H1 (cell line): ENCODE measurements at regions not wholly inside any gene's neighbourhood (a gene's known extent, or its start where the extent isn't known, plus 50 kb on each side); places are given as distances from the start of the nearest gene placed in this dataset.
A peak's percentile ranks its signal among the peaks of the same experiment; 100 is the strongest.

ENCODE experiments used
- CTCF ChIA-PET: fragments of 300-600 bp; sonication (Branson Sonifier 250); formaldehyde crosslinking; loops from one replicate; lab custom pipeline; 2021; ENCODE audit not compliant: partially characterized antibody; lab: Charles Lee
- POLR2A ChIA-PET: fragments of 300-600 bp; sonication (Branson Sonifier 250); formaldehyde crosslinking; loops from one replicate; lab custom pipeline; 2021; ENCODE audit warnings: inconsistent platforms; ENCODE audit not compliant: partially characterized antibody; lab: Charles Lee
- DNase-seq, 2 experiments: peaks; one replicate each; pipeline versions ENCODE4 v3.0.0 to v3.0.0-alpha.2; 2010 to 2022; ENCODE audit warnings: low spot score in 2 of 2, low read depth in 1 of 2, mixed read lengths in 1 of 2
- FAIRE-seq: peaks from 2 replicates; lab custom pipeline; 2011; peaks lifted over from hg19 to GRCh38; lab: Jason Lieb, UNC
- H2AFZ ChIP-seq: 2 replicates; pipeline ENCODE4 v1.8.1; 2012; ENCODE audit warnings: low read length, inconsistent platforms
- H2AK5ac ChIP-seq: 2 replicates; pipeline ENCODE4 v1.6.1; 2013; ENCODE audit warnings: low read depth, low read length
- H2BK120ac ChIP-seq: replicated peaks from 2 replicates; pipeline ENCODE3; 2013; ENCODE audit warnings: low read depth, low read length, inconsistent platforms
- H2BK12ac ChIP-seq: 2 replicates; pipeline ENCODE4 v1.6.1; 2013; ENCODE audit warnings: low read depth, low read length
- H2BK15ac ChIP-seq: 2 replicates; pipeline ENCODE4 v1.6.1; 2013; ENCODE audit warnings: low read length
- H2BK20ac ChIP-seq: 2 replicates; pipeline ENCODE4 v1.6.1; 2013; ENCODE audit warnings: low read length
- H2BK5ac ChIP-seq: 2 replicates; pipeline ENCODE4 v1.6.1; 2013; ENCODE audit warnings: low read depth, low read length
- H3K14ac ChIP-seq: 2 replicates; pipeline ENCODE4 v1.6.1; 2013; ENCODE audit warnings: inconsistent platforms; ENCODE audit not compliant: insufficient read length
- H3K18ac ChIP-seq: 2 replicates; pipeline ENCODE4 v1.6.1; 2013; ENCODE audit warnings: low read length; ENCODE audit errors: extremely low read depth
- H3K23ac ChIP-seq: 2 replicates; pipeline ENCODE4 v1.6.1; 2013; ENCODE audit warnings: inconsistent platforms; ENCODE audit not compliant: insufficient read length
- H3K23me2 ChIP-seq: 2 replicates; pipeline ENCODE4 v1.6.1; 2013; ENCODE audit warnings: low read depth, low read length
- H3K27ac ChIP-seq: 2 replicates; pipeline ENCODE4 v1.6.1; 2011; ENCODE audit warnings: low read depth, low read length, inconsistent platforms
- H3K27me3 ChIP-seq, 4 experiments: replicated peaks in 1 of 4; 1 replicate in 1 of 4; 2 replicates in 3 of 4; pipeline versions ENCODE4 v1.6.1 to v1.8.1; 2011 to 2013; ENCODE audit warnings: low read length in 3 of 4, mild to moderate bottlenecking in 3 of 4, inconsistent platforms in 2 of 4, mixed read lengths in 2 of 4, moderate library complexity in 1 of 4; ENCODE audit not compliant: control insufficient read depth in 3 of 4, insufficient read depth in 3 of 4; ENCODE audit errors: extremely low read depth in 1 of 4
- H3K36me3 ChIP-seq, 4 experiments: 2 replicates each; pipeline versions ENCODE4 v1.6.1 to v1.8.1; 2011 to 2013; ENCODE audit warnings: mild to moderate bottlenecking in 4 of 4, low read length in 3 of 4, moderate library complexity in 2 of 4, control low read depth in 1 of 4, inconsistent platforms in 1 of 4; ENCODE audit not compliant: insufficient read depth in 4 of 4, control insufficient read depth in 2 of 4
- H3K4ac ChIP-seq: replicated peaks from 2 replicates; pipeline ENCODE3; 2013; ENCODE audit warnings: low read length, low read depth, mixed read lengths, inconsistent platforms; ENCODE audit not compliant: insufficient read length
- H3K4me1 ChIP-seq, 4 experiments: replicated peaks in 1 of 4; 1 replicate in 1 of 4; 2 replicates in 3 of 4; pipeline versions ENCODE4 v1.6.1 to v1.8.1; 2011 to 2013; ENCODE audit warnings: low read length in 3 of 4, inconsistent platforms in 2 of 4, mixed read lengths in 1 of 4; ENCODE audit not compliant: insufficient read depth in 4 of 4, control insufficient read depth in 3 of 4
- H3K4me2 ChIP-seq, 2 experiments: 2 replicates each; pipeline versions ENCODE4 v1.6.1 to v1.8.1; 2011 to 2013; ENCODE audit warnings: low read depth in 2 of 2, low read length in 2 of 2, control low read depth in 1 of 2, inconsistent platforms in 1 of 2, mild to moderate bottlenecking in 1 of 2; ENCODE audit not compliant: insufficient read depth in 1 of 2
- H3K4me3 ChIP-seq, 4 experiments: fragments of 200-600, 300-600 bp in 1 of 4; sonication (generic), shearing (Covaris generic), sonication (Bioruptor Twin) in 1 of 4; 2 replicates each; pipeline versions ENCODE4 v1.5.1 to v1.8.1; 2011 to 2016; ENCODE audit warnings: low read length in 4 of 4, low read depth in 3 of 4, control low read depth in 2 of 4, inconsistent platforms in 2 of 4, mild to moderate bottlenecking in 2 of 4, mixed read lengths in 1 of 4, moderate library complexity in 1 of 4; ENCODE audit not compliant: insufficient read depth in 2 of 4; ENCODE audit errors: extremely low read depth in 1 of 4
- H3K56ac ChIP-seq: replicated peaks from 2 replicates; pipeline ENCODE3; 2013; ENCODE audit warnings: low read depth, mild to moderate bottlenecking, mixed read lengths, low read length, inconsistent platforms; ENCODE audit not compliant: insufficient read length
- H3K79me1 ChIP-seq: 2 replicates; pipeline ENCODE4 v1.6.1; 2013; ENCODE audit warnings: low read depth, low read length, control low read depth
- H3K79me2 ChIP-seq, 2 experiments: 2 replicates each; pipeline versions ENCODE4 v1.6.1 to v1.8.1; 2012 to 2013; ENCODE audit warnings: low read length in 2 of 2, mild to moderate bottlenecking in 2 of 2, inconsistent platforms in 1 of 2; ENCODE audit not compliant: insufficient read depth in 2 of 2, control insufficient read depth in 1 of 2
- H3K9ac ChIP-seq, 4 experiments: replicated peaks in 1 of 4; 1 replicate in 1 of 4; 2 replicates in 3 of 4; pipeline versions ENCODE4 v1.6.1 to v1.8.1; 2011 to 2013; ENCODE audit warnings: low read depth in 3 of 4, low read length in 3 of 4, control low read depth in 2 of 4, mild to moderate bottlenecking in 2 of 4, moderate library complexity in 2 of 4, inconsistent platforms in 1 of 4; ENCODE audit errors: extremely low read depth in 1 of 4
- H3K9me3 ChIP-seq, 2 experiments: 2 replicates each; pipeline versions ENCODE4 v1.6.1 to v1.8.1; 2012 to 2013; ENCODE audit warnings: mild to moderate bottlenecking in 2 of 2, moderate library complexity in 2 of 2, control low read depth in 1 of 2, inconsistent platforms in 1 of 2, low read depth in 1 of 2, low read length in 1 of 2, mixed read lengths in 1 of 2; ENCODE audit not compliant: insufficient read depth in 2 of 2
- H4K20me1 ChIP-seq, 2 experiments: replicated peaks in 1 of 2; 2 replicates each; pipeline versions ENCODE3 to v1.8.1; 2011 to 2013; ENCODE audit warnings: inconsistent platforms in 2 of 2, low read length in 2 of 2, mild to moderate bottlenecking in 1 of 2; ENCODE audit not compliant: insufficient read depth in 2 of 2, control insufficient read depth in 1 of 2
- H4K5ac ChIP-seq: 2 replicates; pipeline ENCODE4 v1.6.1; 2013; ENCODE audit warnings: low read length, low read depth, mixed read lengths, inconsistent platforms; ENCODE audit not compliant: insufficient read length
- H4K8ac ChIP-seq: 2 replicates; pipeline ENCODE4 v1.8.0; 2013; ENCODE audit warnings: mild to moderate bottlenecking, moderate library complexity, low read length, inconsistent platforms; ENCODE audit not compliant: insufficient read depth; ENCODE audit errors: extremely low read depth
- H4K91ac ChIP-seq: replicated peaks from 2 replicates; pipeline ENCODE3; 2013; ENCODE audit warnings: low read length, mixed read lengths, inconsistent platforms; ENCODE audit not compliant: insufficient read length
- CBX5 ChIP-seq: fragments of 300-800, 300-1000 bp; sonication (generic); IDR thresholded peaks from 2 replicates; pipeline ENCODE4 v1.7.1; 2016; ENCODE audit warnings: antibody characterized with exemption, low read length, low read depth
- CHD2 ChIP-seq: IDR thresholded peaks from 2 replicates; pipeline ENCODE4 v1.6.1; 2012; ENCODE audit warnings: low read length, improper control_type of control experiment
- CREB1 ChIP-seq: IDR thresholded peaks from 2 replicates; pipeline ENCODE4 v1.6.1; 2012; ENCODE audit warnings: inconsistent platforms
- KDM5A ChIP-seq: fragments of 200-600 bp; IDR thresholded peaks from 2 replicates; pipeline ENCODE4 v1.7.1; 2012; ENCODE audit warnings: mild to moderate bottlenecking, low read length, inconsistent platforms, mixed read lengths
- MAFK ChIP-seq: IDR thresholded peaks from 2 replicates; pipeline ENCODE4 v1.6.1; 2012; ENCODE audit warnings: low read depth, mild to moderate bottlenecking, improper control_type of control experiment, low read length
- NRF1 ChIP-seq: IDR thresholded peaks from 2 replicates; pipeline ENCODE4 v1.6.1; 2011; ENCODE audit warnings: mild to moderate bottlenecking, low read depth, low read length, improper control_type of control experiment
- POLR2A ChIP-seq, 2 experiments: IDR thresholded peaks; 1 replicate in 1 of 2; 2 replicates in 1 of 2; pipeline ENCODE4 v1.6.1; 2011; ENCODE audit warnings: low read depth in 2 of 2, low read length in 2 of 2, mild to moderate bottlenecking in 2 of 2; ENCODE audit errors: control extremely low read depth in 1 of 2
- RBBP5 ChIP-seq: IDR thresholded peaks from 2 replicates; pipeline ENCODE4 v1.7.1; 2012; ENCODE audit warnings: low read depth, mild to moderate bottlenecking, inconsistent platforms, low read length, moderate library complexity, borderline replicate concordance
- RNF2 ChIP-seq: fragments of 200-900, 300-1000 bp; sonication (generic); IDR thresholded peaks from 2 replicates; pipeline ENCODE4 v1.7.1; 2016; ENCODE audit warnings: borderline replicate concordance, low read depth, mild to moderate bottlenecking, antibody characterized with exemption, low read length; ENCODE audit not compliant: poor library complexity, severe bottlenecking; ENCODE audit errors: missing control alignments
- ZNF274 ChIP-seq: IDR thresholded peaks from 2 replicates; pipeline ENCODE4 v1.7.0; 2012; ENCODE audit warnings: low read length, borderline replicate concordance; ENCODE audit errors: extremely low read depth
- WGBS, 2 experiments: shearing (Covaris generic) in 1 of 2; methylation state at CpG; one replicate each; pipeline versions ENCODE4 v1.1.6 to v1.1.7; 2013 to 2015; ENCODE audit warnings: low lambda C conversion rate in 2 of 2, mixed read lengths in 2 of 2, inconsistent platforms in 1 of 2, low coverage in 1 of 2, missing lambda C conversion rate in 1 of 2; ENCODE audit not compliant: insufficient replicate concordance in 2 of 2, insufficient coverage in 1 of 2, insufficient read length in 1 of 2; ENCODE audit errors: extremely low coverage in 1 of 2, missing lambda C conversion rate in 1 of 2; 5-methylcytosine and 5-hydroxymethylcytosine counted together
- TF ChIP-seq, protein P1 (sequence below): IDR thresholded peaks from 2 replicates; pipeline ENCODE4 v1.6.1; 2011; ENCODE audit warnings: low read depth, mild to moderate bottlenecking, low read length; ENCODE audit not compliant: insufficient read depth
- TF ChIP-seq, protein P2 (sequence below): IDR thresholded peaks from 2 replicates; pipeline ENCODE4 v1.6.1; 2012; ENCODE audit warnings: inconsistent platforms
- TF ChIP-seq, protein P3 (sequence below): IDR thresholded peaks from 2 replicates; pipeline ENCODE4 v1.6.1; 2012; ENCODE audit warnings: low read length, inconsistent platforms

DNA sequence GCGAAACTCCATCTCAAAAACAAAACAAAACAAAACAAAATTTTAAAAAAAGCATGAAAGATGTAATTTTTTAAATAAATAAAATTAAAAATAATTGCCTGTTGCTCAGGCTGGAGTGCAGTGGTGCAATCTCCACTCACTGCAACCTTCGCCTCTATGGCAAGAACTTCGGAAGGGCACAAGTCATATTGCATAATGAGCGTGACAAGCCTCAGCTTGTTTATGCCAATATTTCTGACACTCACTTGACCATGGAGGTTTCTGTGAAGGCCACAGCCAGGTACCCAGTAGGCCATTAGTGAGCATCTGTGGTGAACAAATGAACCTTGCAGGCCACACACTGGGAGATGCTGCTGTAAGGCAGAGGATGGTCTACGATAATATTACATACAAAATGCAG lies 106.1 kb upstream of the KMT2C start:
- H3K9ac ChIP-seq = no peak overlapping the region
- H3K4ac ChIP-seq = no peak overlapping the region
- ChIA-PET CTCF (no interaction called here), POLR2A (no interaction called here)
- H3K4me1 ChIP-seq = peaks cover 4 to 12% (median 5%) of the 10 kb centered on the region in 4 experiments
- DNase-seq (no peak), FAIRE-seq (no peak)
- no peak overlapping the region for H4K5ac ChIP-seq
- no peak overlapping the region for H2BK5ac ChIP-seq
- H2BK15ac ChIP-seq = no peak overlapping the region
- WGBS, 2 experiments = 86% methylated on average over 5 of the region's 5 CpGs; no CpG with 5 or more reads in 1 of the 2 experiments
- H3K27me3 ChIP-seq = no peaks in the 10 kb centered on the region
- no peaks in the 10 kb centered on the region for H3K23me2 ChIP-seq
- H4K20me1 ChIP-seq = no peaks in the 10 kb centered on the region
- H2BK20ac ChIP-seq = no peak overlapping the region
- no peak overlapping the region for H3K18ac ChIP-seq
- H3K27ac ChIP-seq = no peak overlapping the region
- H3K79me1 ChIP-seq = no peaks in the 10 kb centered on the region
- H2BK120ac ChIP-seq = no peak overlapping the region
- peak overlapping the region; percentile 12 for H4K91ac ChIP-seq
- H2BK12ac ChIP-seq = peak overlapping the region; percentile 18; the same call in 1 of the 2 replicates
- H3K79me2 ChIP-seq = no peaks in the 10 kb centered on the region
- no peak overlapping the region for H2AK5ac ChIP-seq
- H3K4me3 ChIP-seq = no peak overlapping the region
- no peak overlapping the region for H3K4me2 ChIP-seq
- no peak overlapping the region for H3K14ac ChIP-seq
- H4K8ac ChIP-seq = no peak overlapping the region
- no peaks in the 10 kb centered on the region for H3K36me3 ChIP-seq
- no peak overlapping the region for H3K23ac ChIP-seq
- no peak overlapping the region for H2AFZ ChIP-seq
- H3K56ac ChIP-seq = no peak overlapping the region
- H3K9me3 ChIP-seq = peaks cover 3 to 5% of the 10 kb centered on the region in 2 experiments; a peak in 2 of 4 replicates
- TF ChIP-seq, protein P1, sequence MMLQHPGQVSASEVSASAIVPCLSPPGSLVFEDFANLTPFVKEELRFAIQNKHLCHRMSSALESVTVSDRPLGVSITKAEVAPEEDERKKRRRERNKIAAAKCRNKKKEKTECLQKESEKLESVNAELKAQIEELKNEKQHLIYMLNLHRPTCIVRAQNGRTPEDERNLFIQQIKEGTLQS = no peak
- no peak for TF ChIP-seq POLR2A (IDR thresholded peaks at IDR 0.05; ENCODE audit: control extremely low read depth in 1 of 2, low read depth in 2 of 2, low read length in 2 of 2)
- TF ChIP-seq CBX5 = no peak
- no peak for TF ChIP-seq CHD2
- no peak for TF ChIP-seq CREB1
- no peak for TF ChIP-seq MAFK
- TF ChIP-seq NRF1 = no peak
- TF ChIP-seq RBBP5 = no peak
- TF ChIP-seq RNF2 = no peak
- TF ChIP-seq, protein P2, sequence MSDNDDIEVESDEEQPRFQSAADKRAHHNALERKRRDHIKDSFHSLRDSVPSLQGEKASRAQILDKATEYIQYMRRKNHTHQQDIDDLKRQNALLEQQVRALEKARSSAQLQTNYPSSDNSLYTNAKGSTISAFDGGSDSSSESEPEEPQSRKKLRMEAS = no peak
- TF ChIP-seq ZNF274 = no peak
- TF ChIP-seq KDM5A = no peak
- TF ChIP-seq, protein P3, sequence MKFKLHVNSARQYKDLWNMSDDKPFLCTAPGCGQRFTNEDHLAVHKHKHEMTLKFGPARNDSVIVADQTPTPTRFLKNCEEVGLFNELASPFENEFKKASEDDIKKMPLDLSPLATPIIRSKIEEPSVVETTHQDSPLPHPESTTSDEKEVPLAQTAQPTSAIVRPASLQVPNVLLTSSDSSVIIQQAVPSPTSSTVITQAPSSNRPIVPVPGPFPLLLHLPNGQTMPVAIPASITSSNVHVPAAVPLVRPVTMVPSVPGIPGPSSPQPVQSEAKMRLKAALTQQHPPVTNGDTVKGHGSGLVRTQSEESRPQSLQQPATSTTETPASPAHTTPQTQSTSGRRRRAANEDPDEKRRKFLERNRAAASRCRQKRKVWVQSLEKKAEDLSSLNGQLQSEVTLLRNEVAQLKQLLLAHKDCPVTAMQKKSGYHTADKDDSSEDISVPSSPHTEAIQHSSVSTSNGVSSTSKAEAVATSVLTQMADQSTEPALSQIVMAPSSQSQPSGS = no peak
